ENCODE measurements at regions not wholly inside any gene's neighbourhood (a gene's known extent, or its start where the extent isn't known, plus 50 kb on each side); places are given as distances from the start of the nearest gene placed in this dataset.

DNA sequence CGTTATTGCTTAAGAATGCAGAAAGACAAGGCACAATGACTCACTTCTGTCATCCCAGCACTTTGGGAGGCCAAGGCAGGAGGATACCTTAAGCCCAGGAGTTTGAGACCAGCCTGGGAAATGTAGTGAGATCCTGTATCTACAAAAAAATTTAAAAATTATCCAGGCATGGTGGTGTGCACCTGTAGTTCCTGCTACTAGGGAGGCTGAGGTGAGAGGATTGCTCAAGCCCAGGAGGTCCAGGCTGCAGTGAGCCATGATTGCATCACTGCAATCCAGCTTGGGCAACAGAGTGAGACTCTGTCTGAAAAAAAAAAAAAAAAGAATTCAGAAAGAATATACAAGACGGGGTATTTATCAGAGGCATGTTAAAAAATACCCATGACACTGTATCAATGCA, 182.0 kb upstream of the SPOPL start:
- H3K27me3 ChIP-seq (ENCODE audit: control insufficient read depth, insufficient read depth, low read length) = no peaks in the 10 kb centered on the region
- H3K36me3 ChIP-seq (ENCODE audit: control insufficient read depth, insufficient read depth, low read length) = no peaks in the 10 kb centered on the region
- H3K4me3 ChIP-seq (ENCODE audit: low read depth, low read length) = no peak overlapping the region
- no peak for DNase-seq (ENCODE audit: low read depth)
- TF ChIP-seq, protein P1, sequence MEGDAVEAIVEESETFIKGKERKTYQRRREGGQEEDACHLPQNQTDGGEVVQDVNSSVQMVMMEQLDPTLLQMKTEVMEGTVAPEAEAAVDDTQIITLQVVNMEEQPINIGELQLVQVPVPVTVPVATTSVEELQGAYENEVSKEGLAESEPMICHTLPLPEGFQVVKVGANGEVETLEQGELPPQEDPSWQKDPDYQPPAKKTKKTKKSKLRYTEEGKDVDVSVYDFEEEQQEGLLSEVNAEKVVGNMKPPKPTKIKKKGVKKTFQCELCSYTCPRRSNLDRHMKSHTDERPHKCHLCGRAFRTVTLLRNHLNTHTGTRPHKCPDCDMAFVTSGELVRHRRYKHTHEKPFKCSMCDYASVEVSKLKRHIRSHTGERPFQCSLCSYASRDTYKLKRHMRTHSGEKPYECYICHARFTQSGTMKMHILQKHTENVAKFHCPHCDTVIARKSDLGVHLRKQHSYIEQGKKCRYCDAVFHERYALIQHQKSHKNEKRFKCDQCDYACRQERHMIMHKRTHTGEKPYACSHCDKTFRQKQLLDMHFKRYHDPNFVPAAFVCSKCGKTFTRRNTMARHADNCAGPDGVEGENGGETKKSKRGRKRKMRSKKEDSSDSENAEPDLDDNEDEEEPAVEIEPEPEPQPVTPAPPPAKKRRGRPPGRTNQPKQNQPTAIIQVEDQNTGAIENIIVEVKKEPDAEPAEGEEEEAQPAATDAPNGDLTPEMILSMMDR (IDR thresholded peaks at IDR 0.05; ENCODE audit: insufficient read depth, low read length, poor library complexity, severe bottlenecking) = no peak

DNA sequence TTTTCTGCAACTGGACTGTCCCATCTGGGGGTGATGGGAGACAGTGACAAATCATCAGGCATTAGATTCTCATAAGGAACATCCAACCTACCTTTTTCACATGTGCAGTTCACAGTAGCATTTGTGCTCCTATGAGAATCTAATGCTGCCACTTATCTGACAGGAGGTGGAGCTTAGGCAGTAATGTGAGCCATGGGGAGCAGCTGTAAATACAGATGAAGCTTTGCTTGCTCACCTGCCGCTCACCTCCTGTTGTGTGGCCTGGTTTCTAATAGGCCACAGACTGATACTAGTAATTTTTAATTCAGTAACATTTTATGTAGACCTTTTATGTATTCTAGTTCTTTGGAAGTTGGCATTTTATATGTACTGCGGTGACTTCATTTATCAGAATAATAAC, 180.1 kb upstream of the SPOPL start:
- H3K4me3 ChIP-seq (ENCODE audit: low read depth, low read length) = no peak overlapping the region
- no peaks in the 10 kb centered on the region for H3K36me3 ChIP-seq (ENCODE audit: control insufficient read depth, insufficient read depth, low read length)
- H3K27me3 ChIP-seq (ENCODE audit: control insufficient read depth, insufficient read depth, low read length) = no peaks in the 10 kb centered on the region
- no peak for DNase-seq (ENCODE audit: low read depth)
- TF ChIP-seq, protein P1 (IDR thresholded peaks at IDR 0.05; ENCODE audit: insufficient read depth, low read length, poor library complexity, severe bottlenecking) = no peak

DNA sequence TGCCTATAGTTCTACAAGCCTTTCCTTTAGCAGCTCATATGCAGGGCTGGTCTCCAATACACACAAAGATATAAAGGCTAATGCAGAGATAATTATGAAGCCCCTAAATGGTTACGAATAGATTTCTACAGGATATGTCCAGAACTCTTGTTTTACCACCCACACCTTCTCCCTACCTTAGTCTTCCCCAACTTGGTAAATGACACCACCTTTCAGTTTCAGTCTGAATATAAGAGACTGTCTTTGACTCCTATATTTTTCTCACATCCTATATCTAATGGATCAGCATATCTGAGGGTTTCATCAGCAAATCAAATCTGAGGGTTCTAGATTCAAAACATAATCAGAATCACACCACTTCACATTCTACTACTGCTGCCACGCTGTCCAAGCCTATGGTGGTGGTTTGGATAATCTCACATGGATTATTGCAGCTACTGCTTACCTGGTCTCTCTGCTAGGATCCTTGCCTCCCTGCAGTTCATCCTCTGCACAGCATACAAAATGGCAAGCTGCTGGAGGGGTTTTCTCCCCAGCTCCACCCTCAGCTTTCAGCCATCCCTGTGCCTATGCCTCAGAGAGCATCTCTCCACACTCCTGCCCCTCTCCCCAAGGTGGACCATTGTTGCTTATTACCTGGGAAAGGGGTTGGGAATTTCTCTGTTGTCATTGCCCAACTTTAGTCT, 178.0 kb upstream of the SPOPL start:
- Histone ChIP-seq H3K4me3 (ENCODE audit: low read depth, low read length) (no peak overlapping the region), H3K27me3 (ENCODE audit: control insufficient read depth, insufficient read depth, low read length) (no peaks in the 10 kb centered on the region), H3K36me3 (ENCODE audit: control insufficient read depth, insufficient read depth, low read length) (no peaks in the 10 kb centered on the region)
- TF ChIP-seq, protein P1 (IDR thresholded peaks at IDR 0.05; ENCODE audit: insufficient read depth, low read length, poor library complexity, severe bottlenecking) = no peak
- DNase-seq (ENCODE audit: low read depth) = no peak

DNA sequence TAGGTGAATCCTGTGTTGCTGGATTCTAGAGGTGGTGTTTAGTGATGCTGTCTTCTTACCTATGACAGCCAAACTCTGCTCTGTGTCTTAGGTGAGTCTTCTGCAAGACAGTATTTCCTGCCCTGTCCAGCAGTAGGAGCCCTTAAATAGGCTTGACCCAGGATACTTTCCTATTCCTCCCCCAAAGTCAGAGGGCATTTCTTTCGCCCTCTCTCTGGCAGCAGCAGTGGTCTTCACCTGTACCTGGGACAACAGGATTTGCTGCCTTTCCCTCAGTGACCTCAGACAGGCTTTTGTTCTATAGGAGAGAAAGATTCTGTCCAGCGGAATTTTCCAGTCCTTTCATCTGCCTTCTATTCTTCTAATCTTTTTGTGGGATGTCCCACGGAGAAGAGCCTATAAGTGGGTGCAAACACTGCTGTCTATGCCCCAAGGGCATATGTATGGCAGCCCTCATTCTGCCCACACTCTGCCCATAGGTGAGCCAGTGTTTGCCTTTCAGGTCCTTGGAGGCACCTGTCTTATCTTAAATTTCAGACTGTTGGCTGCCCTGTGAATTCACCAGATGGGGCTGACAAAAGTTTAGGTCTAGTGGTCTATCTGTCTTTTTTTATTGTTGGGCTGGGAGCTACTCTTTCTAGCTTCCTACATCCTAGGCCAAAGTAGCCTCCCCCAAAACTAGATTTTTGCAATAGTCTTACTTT, 177.3 kb upstream of the SPOPL start:
- TF ChIP-seq, protein P1 (IDR thresholded peaks at IDR 0.05; ENCODE audit: insufficient read depth, low read length, poor library complexity, severe bottlenecking) = no peak
- DNase-seq (ENCODE audit: low read depth) = no peak
- Histone ChIP-seq H3K27me3 (ENCODE audit: control insufficient read depth, insufficient read depth, low read length) (no peaks in the 10 kb centered on the region), H3K36me3 (ENCODE audit: control insufficient read depth, insufficient read depth, low read length) (no peaks in the 10 kb centered on the region), H3K4me3 (ENCODE audit: low read depth, low read length) (no peak overlapping the region)

DNA sequence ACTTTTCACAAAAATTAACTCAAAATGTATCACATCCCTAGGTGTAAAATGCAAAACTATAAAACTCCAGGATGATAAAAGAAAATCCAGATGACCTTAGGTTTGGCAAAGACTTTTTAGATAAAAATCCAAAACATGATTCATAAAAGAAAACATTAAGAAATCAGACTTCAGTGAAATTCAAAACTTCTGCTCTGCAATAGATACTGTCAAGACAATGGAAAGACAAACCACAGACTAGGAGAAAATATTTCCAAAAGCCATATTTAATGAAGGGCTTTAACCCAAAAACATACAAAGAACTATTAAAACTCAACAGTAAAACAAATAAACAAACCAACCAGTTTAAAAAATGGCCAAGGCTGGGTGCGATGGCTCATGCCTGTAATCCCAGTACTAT, 173.6 kb upstream of the SPOPL start:
- Histone ChIP-seq H3K4me3 (ENCODE audit: low read depth, low read length) (no peak overlapping the region), H3K36me3 (ENCODE audit: control insufficient read depth, insufficient read depth, low read length) (no peaks in the 10 kb centered on the region), H3K27me3 (ENCODE audit: control insufficient read depth, insufficient read depth, low read length) (no peaks in the 10 kb centered on the region)
- DNase-seq (ENCODE audit: low read depth) = no peak
- TF ChIP-seq, protein P1 (IDR thresholded peaks at IDR 0.05; ENCODE audit: insufficient read depth, low read length, poor library complexity, severe bottlenecking) = no peak
